ENCODE measurements at regions not wholly inside any gene's neighbourhood (a gene's known extent, or its start where the extent isn't known, plus 50 kb on each side); places are given as distances from the start of the nearest gene placed in this dataset.

- H3K4me3 ChIP-seq (ENCODE audit: low read length), result no peak overlapping the region
- no peaks in the 10 kb centered on the region for H3K27me3 ChIP-seq (replicated peaks; ENCODE audit: insufficient read depth, low read length)
- H3K79me2 ChIP-seq (ENCODE audit: low read length), result no peaks in the 10 kb centered on the region
- no peak overlapping the region for H2AFZ ChIP-seq (ENCODE audit: low read length)
- no peak overlapping the region for H3K9ac ChIP-seq (ENCODE audit: low read length)
- no peak for DNase-seq
- no peaks in the 10 kb centered on the region for H3K4me1 ChIP-seq (ENCODE audit: low read length)
- H4K20me1 ChIP-seq (ENCODE audit: insufficient read depth, low read length), result no peaks in the 10 kb centered on the region
- H3F3A ChIP-seq (ENCODE audit: insufficient read depth, low read length), result no peaks in the 10 kb centered on the region
- H3K4me2 ChIP-seq (ENCODE audit: low read depth, low read length), result no peak overlapping the region
- H3K9me3 ChIP-seq (replicated peaks; ENCODE audit: insufficient read depth, low read length), result no peaks in the 10 kb centered on the region
- H3K27ac ChIP-seq (ENCODE audit: low read length), result no peak overlapping the region
- no peaks in the 10 kb centered on the region for H3K36me3 ChIP-seq (replicated peaks; ENCODE audit: insufficient read depth, low read length)
- TF ChIP-seq EZH2 (optimal IDR thresholded peaks at IDR 0.05; ENCODE audit: low read depth, low read length), result no peak
- no peak for TF ChIP-seq CTCF (IDR thresholded peaks at IDR 0.05; ENCODE audit: low read length)
- TF ChIP-seq EZH2phosphoT487 (IDR thresholded peaks at IDR 0.05; ENCODE audit: low read length), result no peak
- no peaks in the 10 kb centered on the region for H3K9me2 ChIP-seq (replicated peaks; ENCODE audit: insufficient read depth, low read length)
These were observed 229.6 kb upstream of the BLID start for GRCh38 chr11:122345586-122345985.

GRCh38 chr11:122344215-122344614, 228.2 kb upstream of the BLID start:
- Histone ChIP-seq H3K9me2 (replicated peaks; ENCODE audit: insufficient read depth, low read length) (no peaks in the 10 kb centered on the region), H3K79me2 (ENCODE audit: low read length) (no peaks in the 10 kb centered on the region), H2AFZ (ENCODE audit: low read length) (no peak overlapping the region), H3F3A (ENCODE audit: insufficient read depth, low read length) (no peaks in the 10 kb centered on the region), H3K4me1 (ENCODE audit: low read length) (no peaks in the 10 kb centered on the region), H3K36me3 (replicated peaks; ENCODE audit: insufficient read depth, low read length) (no peaks in the 10 kb centered on the region), H3K4me2 (ENCODE audit: low read depth, low read length) (no peak overlapping the region), H4K20me1 (ENCODE audit: insufficient read depth, low read length) (no peaks in the 10 kb centered on the region), H3K4me3 (ENCODE audit: low read length) (no peak overlapping the region), H3K9me3 (replicated peaks; ENCODE audit: insufficient read depth, low read length) (no peaks in the 10 kb centered on the region), H3K27me3 (replicated peaks; ENCODE audit: insufficient read depth, low read length) (no peaks in the 10 kb centered on the region), H3K27ac (ENCODE audit: low read length) (no peak overlapping the region), H3K9ac (ENCODE audit: low read length) (no peak overlapping the region)
- TF ChIP-seq EZH2phosphoT487 (IDR thresholded peaks at IDR 0.05; ENCODE audit: low read length) (no peak), EZH2 (optimal IDR thresholded peaks at IDR 0.05; ENCODE audit: low read depth, low read length) (no peak), CTCF (IDR thresholded peaks at IDR 0.05; ENCODE audit: low read length) (no peak)
- DNase-seq, result no peak

- TF ChIP-seq EZH2phosphoT487 (IDR thresholded peaks at IDR 0.05; ENCODE audit: low read length), result no peak
- TF ChIP-seq CTCF (IDR thresholded peaks at IDR 0.05; ENCODE audit: low read length), result no peak
- no peak for TF ChIP-seq EZH2 (optimal IDR thresholded peaks at IDR 0.05; ENCODE audit: low read depth, low read length)
- Histone ChIP-seq H3F3A (ENCODE audit: insufficient read depth, low read length) (no peaks in the 10 kb centered on the region), H3K27ac (ENCODE audit: low read length) (no peak overlapping the region), H3K27me3 (replicated peaks; ENCODE audit: insufficient read depth, low read length) (no peaks in the 10 kb centered on the region), H3K9me3 (replicated peaks; ENCODE audit: insufficient read depth, low read length) (no peaks in the 10 kb centered on the region), H3K4me1 (ENCODE audit: low read length) (no peaks in the 10 kb centered on the region), H4K20me1 (ENCODE audit: insufficient read depth, low read length) (no peaks in the 10 kb centered on the region), H2AFZ (ENCODE audit: low read length) (no peak overlapping the region), H3K9ac (ENCODE audit: low read length) (no peak overlapping the region), H3K9me2 (replicated peaks; ENCODE audit: insufficient read depth, low read length) (no peaks in the 10 kb centered on the region), H3K4me3 (ENCODE audit: low read length) (no peak overlapping the region), H3K36me3 (replicated peaks; ENCODE audit: insufficient read depth, low read length) (no peaks in the 10 kb centered on the region), H3K4me2 (ENCODE audit: low read depth, low read length) (no peak overlapping the region), H3K79me2 (ENCODE audit: low read length) (no peaks in the 10 kb centered on the region)
- DNase-seq, result no peak
These were observed 227.2 kb upstream of the BLID start for GRCh38 chr11:122343210-122343609.
